Psoas muscle (tissue), 7 donors: ENCODE measurements at regions not wholly inside any gene's neighbourhood (a gene's known extent, or its start where the extent isn't known, plus 50 kb on each side); places are given as distances from the start of the nearest gene placed in this dataset.

Experiments used
- ATAC-seq, 4 donors: fragments of 200-7000 bp; cut with Tn5 transposase; one replicate each; pipeline ENCODE4 v1.9.1; 2020; ENCODE audit warnings: moderate library complexity in 3 of 4, mild to moderate bottlenecking in 2 of 4
- DNase-seq, 2 donors: peaks; one replicate each; pipeline ENCODE4 v3.0.0-alpha.2; 2020
- H3K27ac ChIP-seq: fragments of 200-600 bp; one replicate; pipeline ENCODE4 v1.8.0; 2022
- H3K27me3 ChIP-seq, 3 donors: fragments of 200-600 bp in 1 of 3; one replicate each; pipeline versions ENCODE4 v1.6.1 to v1.8.0; 2013 to 2022; ENCODE audit warnings: low read length in 2 of 3, mild to moderate bottlenecking in 2 of 3, moderate library complexity in 1 of 3; ENCODE audit not compliant: insufficient read depth in 3 of 3
- H3K36me3 ChIP-seq, 2 donors: fragments of 200-600 bp in 1 of 2; one replicate each; pipeline versions ENCODE4 v1.6.1 to v1.8.0; 2013 to 2022; ENCODE audit warnings: low read depth in 1 of 2, mild to moderate bottlenecking in 1 of 2, moderate library complexity in 1 of 2; ENCODE audit not compliant: insufficient read depth in 1 of 2
- H3K4me1 ChIP-seq: fragments of 200-600 bp; one replicate; pipeline ENCODE4 v1.8.0; 2022
- H3K4me3 ChIP-seq: fragments of 200-600 bp; one replicate; pipeline ENCODE4 v1.8.0; 2022; ENCODE audit warnings: mild to moderate bottlenecking
- H3K9me3 ChIP-seq: fragments of 200-600 bp; one replicate; pipeline ENCODE4 v1.8.0; 2022
- CTCF ChIP-seq: fragments of 200-600 bp; IDR thresholded peaks from one replicate; pipeline ENCODE4 v1.8.0; 2022; ENCODE audit warnings: antibody characterized with exemption
- WGBS, 3 donors: extraction: QIAGEN DNeasy Blood & Tissue Kit; methylation state at CpG; one replicate each; pipeline versions ENCODE4 v1.1.6 to v1.1.7; 2013; 5-methylcytosine and 5-hydroxymethylcytosine counted together
- intact Hi-C, 2 donors: fragments of 100-400 bp; cut with DNase I; formaldehyde crosslinking; loops; one replicate each; pipeline versions ENCODE4 v1.11.0 to v1.14.2; 2022
- donor health status: healthy with polysubstance abuse.
- donor health status: DM: no; HTN: no; CAD: no; lungs with moderate emphysema.
- donor health status: Bipolar disorder and iron deficiency.
- donor health status: healthy.
- donor health status: DM: yes; HTN: yes; CAD: no.
- donor health status: DM: no; HTN: no; CAD: no.
- donor health status: DM: yes; HTN: yes; CAD: no.

DNA sequence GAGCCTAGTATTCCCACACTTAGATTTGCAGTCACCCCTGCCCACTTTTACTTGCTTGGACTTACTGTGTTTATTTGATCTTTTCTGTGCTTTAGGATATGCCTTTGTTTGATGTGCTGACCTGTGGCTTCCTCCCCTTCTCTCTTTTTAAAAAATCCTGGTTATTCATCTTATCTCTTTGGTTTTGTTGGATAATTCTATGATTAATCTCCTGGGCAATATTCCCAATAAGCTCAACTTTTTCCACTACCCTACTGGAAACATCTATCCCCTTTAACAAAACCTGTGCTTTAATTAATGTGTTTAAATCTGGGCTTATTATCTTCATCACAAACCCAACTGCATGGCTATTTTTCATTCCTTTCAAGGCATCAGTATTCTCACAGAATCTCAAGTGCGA, 476.0 kb upstream of the TGFBR2 start:
- DNase-seq (no peak), ATAC-seq (no peak)
- Histone ChIP-seq H3K4me1 (no peaks in the 10 kb centered on the region), H3K36me3 (no peaks in the 10 kb centered on the region), H3K27me3 (no peaks in the 10 kb centered on the region), H3K27ac (no peak overlapping the region), H3K4me3 (no peak overlapping the region), H3K9me3 (no peaks in the 10 kb centered on the region)
- TF ChIP-seq CTCF, result no peak
- 98 to 100% (median 98%) methylated on average over 1 of the region's 1 CpG for WGBS, 3 donors
- intact Hi-C loops, result no loop called here

DNA sequence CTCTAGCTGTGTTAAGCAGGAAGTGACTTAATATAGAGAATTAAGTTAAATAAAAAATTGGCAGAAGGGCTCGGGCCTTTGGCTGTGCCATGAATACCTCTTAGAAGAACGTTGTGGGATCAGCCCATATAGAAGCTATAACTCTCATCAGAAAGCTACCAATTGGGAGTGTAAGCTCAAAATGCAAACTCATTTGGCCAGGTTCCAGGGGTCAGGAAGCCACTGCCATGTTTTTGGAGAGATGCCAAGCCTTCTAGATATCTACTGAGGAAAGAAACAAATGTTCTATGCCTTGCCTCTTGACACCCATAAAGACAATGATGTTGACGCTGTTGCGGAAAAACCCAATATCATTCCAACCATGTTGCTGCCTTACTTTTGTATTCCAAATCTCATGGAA, 475.2 kb upstream of the TGFBR2 start:
- Histone ChIP-seq H3K4me1 (no peaks in the 10 kb centered on the region), H3K27ac (no peak overlapping the region), H3K9me3 (no peaks in the 10 kb centered on the region), H3K4me3 (no peak overlapping the region), H3K36me3 (no peaks in the 10 kb centered on the region), H3K27me3 (no peaks in the 10 kb centered on the region)
- ATAC-seq, result no peak
- 83 to 88% (median 86%) methylated on average over 4 of the region's 4 CpGs for WGBS, 3 donors
- intact Hi-C loops, result no loop called here
- no peak for TF ChIP-seq CTCF
- DNase-seq, result no peak

DNA sequence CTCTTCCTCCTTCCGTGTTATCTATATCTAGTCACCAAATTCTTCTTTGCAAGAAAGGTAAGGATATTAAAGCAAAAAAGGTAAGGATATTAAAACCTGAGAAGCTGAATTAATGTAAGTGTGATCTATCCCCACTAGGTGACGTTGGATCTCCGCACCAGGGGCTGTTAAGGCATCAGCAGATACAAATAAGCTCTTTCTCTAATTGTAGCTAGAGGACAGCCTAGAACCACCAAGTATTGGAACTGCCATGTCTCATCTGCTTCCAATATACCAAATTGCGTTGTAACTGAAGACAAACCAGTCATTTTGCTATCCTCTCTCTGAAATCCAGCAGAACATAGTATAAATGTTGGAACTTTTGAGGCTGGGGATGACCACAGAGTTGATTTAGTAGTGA, 471.2 kb upstream of the TGFBR2 start:
- TF ChIP-seq CTCF, result no peak
- Histone ChIP-seq H3K4me1 (no peaks in the 10 kb centered on the region), H3K27me3 (no peaks in the 10 kb centered on the region), H3K4me3 (no peak overlapping the region), H3K36me3 (no peaks in the 10 kb centered on the region), H3K27ac (no peak overlapping the region), H3K9me3 (no peaks in the 10 kb centered on the region)
- intact Hi-C loops, result no loop called here
- DNase-seq, result no peak
- 72 to 85% (median 78%) methylated on average over 4 of the region's 4 CpGs for WGBS, 3 donors
- ATAC-seq, result no peak

DNA sequence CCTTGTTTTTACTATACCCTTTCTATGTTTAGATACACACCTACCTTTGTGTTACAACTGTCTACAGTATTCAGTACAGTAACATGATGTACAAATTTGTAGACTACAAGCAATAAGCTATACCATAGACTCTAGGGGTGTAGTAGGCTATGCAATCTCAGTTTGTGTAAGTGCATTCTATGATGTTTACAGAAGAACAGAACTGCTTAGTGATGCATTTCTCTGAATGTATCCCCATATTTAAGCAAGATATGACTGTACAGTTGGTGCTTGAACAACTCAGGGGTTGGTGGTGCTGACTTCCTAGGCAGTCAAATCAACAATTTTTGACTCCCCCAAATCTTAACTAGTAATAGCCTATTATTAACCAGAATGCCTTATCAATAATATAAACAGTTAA, 467.1 kb upstream of the TGFBR2 start:
- no peaks in the 10 kb centered on the region for H3K36me3 ChIP-seq
- intact Hi-C loops, result no loop called here
- H3K27me3 ChIP-seq, result no peaks in the 10 kb centered on the region
- H3K4me1 ChIP-seq, result no peaks in the 10 kb centered on the region
- no peak for TF ChIP-seq CTCF
- no peak overlapping the region for H3K4me3 ChIP-seq
- DNase-seq, result no peak
- H3K27ac ChIP-seq, result no peak overlapping the region
- no peak for ATAC-seq
- no peaks in the 10 kb centered on the region for H3K9me3 ChIP-seq

DNA sequence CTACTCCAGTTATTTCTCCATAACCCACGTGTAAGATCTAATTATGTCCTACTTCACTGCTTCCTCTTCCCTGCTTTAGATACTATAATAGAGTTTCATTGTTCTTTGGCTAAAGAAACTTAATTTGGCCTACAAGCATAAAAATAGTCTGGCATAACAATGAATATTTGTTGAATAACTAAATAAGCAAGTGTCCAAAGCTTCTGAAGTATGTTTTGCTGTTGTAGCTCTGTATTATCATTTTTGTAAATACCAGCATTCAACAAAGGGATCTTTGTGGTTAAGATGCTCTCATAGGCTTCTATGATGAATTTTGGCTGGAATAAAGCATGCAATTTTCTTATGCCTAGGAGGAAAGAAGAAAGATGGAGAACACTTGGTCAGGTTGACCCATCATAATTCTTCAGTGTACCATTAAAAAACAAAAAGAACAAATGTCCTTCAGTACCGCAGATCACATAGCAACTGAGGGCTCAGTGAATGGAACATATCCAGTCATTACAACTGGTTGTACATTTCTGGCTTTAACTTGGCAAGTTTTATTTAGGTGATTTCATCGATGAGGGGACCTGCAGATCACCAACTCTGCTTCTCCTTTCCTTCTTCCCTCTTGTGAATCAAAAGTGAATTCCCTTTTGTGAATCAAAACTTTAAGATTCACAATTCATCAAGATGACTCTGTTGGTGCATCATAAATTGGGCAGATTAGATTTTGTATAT, 465.9 kb upstream of the TGFBR2 start:
- 25 to 46% (median 33%) methylated on average over 3 of the region's 3 CpGs for WGBS, 3 donors

More for the DNA sequence above, 465.9 kb upstream of the TGFBR2 start:
- no peaks in the 10 kb centered on the region for H3K4me1 ChIP-seq
- H3K27ac ChIP-seq, result no peak overlapping the region
- intact Hi-C loops, result no loop called here
- ATAC-seq, result no peak
- no peak for DNase-seq
- no peaks in the 10 kb centered on the region for H3K27me3 ChIP-seq
- TF ChIP-seq CTCF, result no peak
- H3K4me3 ChIP-seq, result no peak overlapping the region
- H3K36me3 ChIP-seq, result no peaks in the 10 kb centered on the region
- no peaks in the 10 kb centered on the region for H3K9me3 ChIP-seq
